ENCODE measurements at regions not wholly inside any gene's neighbourhood (a gene's known extent, or its start where the extent isn't known, plus 50 kb on each side); places are given as distances from the start of the nearest gene placed in this dataset.

- no peaks in the 10 kb centered on the region for H3K9me3 ChIP-seq (ENCODE audit: control insufficient read depth, insufficient read depth, low read length)
- no peaks in the 10 kb centered on the region for H3K4me1 ChIP-seq (ENCODE audit: control insufficient read depth, insufficient read depth, low read length)
- H3K4me3 ChIP-seq (ENCODE audit: low read length): no peak overlapping the region
- no peaks in the 10 kb centered on the region for H3K36me3 ChIP-seq (ENCODE audit: control insufficient read depth, insufficient read depth, low read length)
- no CpG with 5 or more reads among the region's 4 CpGs for WGBS (ENCODE audit: insufficient coverage, insufficient read length)
- no peaks in the 10 kb centered on the region for H3K27me3 ChIP-seq (ENCODE audit: control insufficient read depth, insufficient read depth, low read length)
- no peak for DNase-seq (ENCODE audit: low read depth, low spot score)
- no peak overlapping the region for H3K27ac ChIP-seq (ENCODE audit: low read length)
These were observed 451.3 kb downstream of the NTRK3 start for GRCh38 chr15:87805117-87805820.

- H3K27me3 ChIP-seq (ENCODE audit: control insufficient read depth, insufficient read depth, low read length): no peaks in the 10 kb centered on the region
- no peak for DNase-seq (ENCODE audit: low read depth, low spot score)
These were observed 452.1 kb downstream of the NTRK3 start for GRCh38 chr15:87804451-87804850.

GRCh38 chr15:87799838-87800237, 456.7 kb downstream of the NTRK3 start:
- H3K27ac ChIP-seq (ENCODE audit: low read length): no peak overlapping the region
- no peaks in the 10 kb centered on the region for H3K27me3 ChIP-seq (ENCODE audit: control insufficient read depth, insufficient read depth, low read length)
- DNase-seq (ENCODE audit: low read depth, low spot score): no peak
- no peaks in the 10 kb centered on the region for H3K4me1 ChIP-seq (ENCODE audit: control insufficient read depth, insufficient read depth, low read length)
- no CpG with 5 or more reads among the region's 2 CpGs for WGBS (ENCODE audit: insufficient coverage, insufficient read length)
- H3K9me3 ChIP-seq (ENCODE audit: control insufficient read depth, insufficient read depth, low read length): no peaks in the 10 kb centered on the region; the same call in 1 of the 2 replicates
- H3K36me3 ChIP-seq (ENCODE audit: control insufficient read depth, insufficient read depth, low read length): no peaks in the 10 kb centered on the region
- no peak overlapping the region for H3K4me3 ChIP-seq (ENCODE audit: low read length)

More at GRCh38 chr15:87804451-87804850, 452.1 kb downstream of the NTRK3 start:
- H3K9me3 ChIP-seq (ENCODE audit: control insufficient read depth, insufficient read depth, low read length): no peaks in the 10 kb centered on the region
- no peak overlapping the region for H3K4me3 ChIP-seq (ENCODE audit: low read length)
- H3K4me1 ChIP-seq (ENCODE audit: control insufficient read depth, insufficient read depth, low read length): no peaks in the 10 kb centered on the region
- H3K36me3 ChIP-seq (ENCODE audit: control insufficient read depth, insufficient read depth, low read length): no peaks in the 10 kb centered on the region
- no peak overlapping the region for H3K27ac ChIP-seq (ENCODE audit: low read length)

GRCh38 chr15:87799428-87799827, 457.1 kb downstream of the NTRK3 start:
- Histone ChIP-seq H3K27ac (ENCODE audit: low read length) (no peak overlapping the region), H3K36me3 (ENCODE audit: control insufficient read depth, insufficient read depth, low read length) (no peaks in the 10 kb centered on the region), H3K9me3 (ENCODE audit: control insufficient read depth, insufficient read depth, low read length) (no peaks in the 10 kb centered on the region; the same call in 1 of the 2 replicates), H3K27me3 (ENCODE audit: control insufficient read depth, insufficient read depth, low read length) (no peaks in the 10 kb centered on the region), H3K4me3 (ENCODE audit: low read length) (no peak overlapping the region), H3K4me1 (ENCODE audit: control insufficient read depth, insufficient read depth, low read length) (no peaks in the 10 kb centered on the region)
- WGBS (ENCODE audit: insufficient coverage, insufficient read length): no CpG with 5 or more reads among the region's 3 CpGs
- DNase-seq (ENCODE audit: low read depth, low spot score): no peak

GRCh38 chr15:87793725-87794124, 462.8 kb downstream of the NTRK3 start:
- no CpG with 5 or more reads among the region's 4 CpGs for WGBS (ENCODE audit: insufficient coverage, insufficient read length)

GRCh38 chr15:87792250-87793040, 464.1 kb downstream of the NTRK3 start:
- WGBS (ENCODE audit: insufficient coverage, insufficient read length): no CpG with 5 or more reads among the region's 6 CpGs
- DNase-seq (ENCODE audit: low read depth, low spot score): no peak
- no peak overlapping the region for H3K4me3 ChIP-seq (ENCODE audit: low read length)
- H3K9me3 ChIP-seq (ENCODE audit: control insufficient read depth, insufficient read depth, low read length): no peaks in the 10 kb centered on the region; the same call in 1 of the 2 replicates
- H3K27me3 ChIP-seq (ENCODE audit: control insufficient read depth, insufficient read depth, low read length): no peaks in the 10 kb centered on the region
- no peaks in the 10 kb centered on the region for H3K4me1 ChIP-seq (ENCODE audit: control insufficient read depth, insufficient read depth, low read length)
- no peak overlapping the region for H3K27ac ChIP-seq (ENCODE audit: low read length)
- H3K36me3 ChIP-seq (ENCODE audit: control insufficient read depth, insufficient read depth, low read length): no peaks in the 10 kb centered on the region

More at GRCh38 chr15:87793725-87794124, 462.8 kb downstream of the NTRK3 start:
- Histone ChIP-seq H3K4me1 (ENCODE audit: control insufficient read depth, insufficient read depth, low read length) (no peaks in the 10 kb centered on the region), H3K4me3 (ENCODE audit: low read length) (no peak overlapping the region), H3K9me3 (ENCODE audit: control insufficient read depth, insufficient read depth, low read length) (no peaks in the 10 kb centered on the region; the same call in 1 of the 2 replicates), H3K27ac (ENCODE audit: low read length) (no peak overlapping the region), H3K36me3 (ENCODE audit: control insufficient read depth, insufficient read depth, low read length) (no peaks in the 10 kb centered on the region), H3K27me3 (ENCODE audit: control insufficient read depth, insufficient read depth, low read length) (no peaks in the 10 kb centered on the region)
- no peak for DNase-seq (ENCODE audit: low read depth, low spot score)

GRCh38 chr15:87781959-87782625, 474.4 kb downstream of the NTRK3 start:
- Histone ChIP-seq H3K36me3 (ENCODE audit: control insufficient read depth, insufficient read depth, low read length) (no peaks in the 10 kb centered on the region), H3K27me3 (ENCODE audit: control insufficient read depth, insufficient read depth, low read length) (no peaks in the 10 kb centered on the region), H3K9me3 (ENCODE audit: control insufficient read depth, insufficient read depth, low read length) (no peaks in the 10 kb centered on the region), H3K4me3 (ENCODE audit: low read length) (no peak overlapping the region), H3K4me1 (ENCODE audit: control insufficient read depth, insufficient read depth, low read length) (no peaks in the 10 kb centered on the region), H3K27ac (ENCODE audit: low read length) (no peak overlapping the region)
- no CpG with 5 or more reads among the region's 5 CpGs for WGBS (ENCODE audit: insufficient coverage, insufficient read length)
- no peak for DNase-seq (ENCODE audit: low read depth, low spot score)

GRCh38 chr15:87779746-87780145, 476.8 kb downstream of the NTRK3 start:
- WGBS (ENCODE audit: insufficient coverage, insufficient read length): no CpG with 5 or more reads among the region's 5 CpGs
- H3K27ac ChIP-seq (ENCODE audit: low read length): no peak overlapping the region
- H3K36me3 ChIP-seq (ENCODE audit: control insufficient read depth, insufficient read depth, low read length): no peaks in the 10 kb centered on the region
- no peaks in the 10 kb centered on the region for H3K9me3 ChIP-seq (ENCODE audit: control insufficient read depth, insufficient read depth, low read length)
- H3K4me3 ChIP-seq (ENCODE audit: low read length): no peak overlapping the region
- DNase-seq (ENCODE audit: low read depth, low spot score): no peak
- no peaks in the 10 kb centered on the region for H3K4me1 ChIP-seq (ENCODE audit: control insufficient read depth, insufficient read depth, low read length)
- H3K27me3 ChIP-seq (ENCODE audit: control insufficient read depth, insufficient read depth, low read length): no peaks in the 10 kb centered on the region

- no CpG with 5 or more reads among the region's 11 CpGs for WGBS (ENCODE audit: insufficient coverage, insufficient read length)
These were observed 478.2 kb downstream of the NTRK3 start for GRCh38 chr15:87778358-87778757.

GRCh38 chr15:87777054-87777561, 479.4 kb downstream of the NTRK3 start:
- no peaks in the 10 kb centered on the region for H3K9me3 ChIP-seq (ENCODE audit: control insufficient read depth, insufficient read depth, low read length)
- H3K36me3 ChIP-seq (ENCODE audit: control insufficient read depth, insufficient read depth, low read length): no peaks in the 10 kb centered on the region
- H3K4me1 ChIP-seq (ENCODE audit: control insufficient read depth, insufficient read depth, low read length): no peaks in the 10 kb centered on the region
- no peak overlapping the region for H3K27ac ChIP-seq (ENCODE audit: low read length)
- WGBS (ENCODE audit: insufficient coverage, insufficient read length): no CpG with 5 or more reads among the region's 3 CpGs
- H3K27me3 ChIP-seq (ENCODE audit: control insufficient read depth, insufficient read depth, low read length): no peaks in the 10 kb centered on the region
- DNase-seq (ENCODE audit: low read depth, low spot score): no peak
- no peak overlapping the region for H3K4me3 ChIP-seq (ENCODE audit: low read length)

More at GRCh38 chr15:87778358-87778757, 478.2 kb downstream of the NTRK3 start:
- Histone ChIP-seq H3K27me3 (ENCODE audit: control insufficient read depth, insufficient read depth, low read length) (no peaks in the 10 kb centered on the region), H3K36me3 (ENCODE audit: control insufficient read depth, insufficient read depth, low read length) (no peaks in the 10 kb centered on the region), H3K27ac (ENCODE audit: low read length) (no peak overlapping the region), H3K4me3 (ENCODE audit: low read length) (no peak overlapping the region), H3K4me1 (ENCODE audit: control insufficient read depth, insufficient read depth, low read length) (no peaks in the 10 kb centered on the region), H3K9me3 (ENCODE audit: control insufficient read depth, insufficient read depth, low read length) (no peaks in the 10 kb centered on the region)
- no peak for DNase-seq (ENCODE audit: low read depth, low spot score)
